NCI-H748 treated with DMSO at 0.1 percent for 48 hours (cell line): ENCODE measurements at regions not wholly inside any gene's neighbourhood (a gene's known extent, or its start where the extent isn't known, plus 50 kb on each side); places are given as distances from the start of the nearest gene placed in this dataset.

Source experiments
- DNase-seq: peaks from one replicate; lab custom pipeline; 2025; lab: John Stamatoyannopoulos, UW

DNA sequence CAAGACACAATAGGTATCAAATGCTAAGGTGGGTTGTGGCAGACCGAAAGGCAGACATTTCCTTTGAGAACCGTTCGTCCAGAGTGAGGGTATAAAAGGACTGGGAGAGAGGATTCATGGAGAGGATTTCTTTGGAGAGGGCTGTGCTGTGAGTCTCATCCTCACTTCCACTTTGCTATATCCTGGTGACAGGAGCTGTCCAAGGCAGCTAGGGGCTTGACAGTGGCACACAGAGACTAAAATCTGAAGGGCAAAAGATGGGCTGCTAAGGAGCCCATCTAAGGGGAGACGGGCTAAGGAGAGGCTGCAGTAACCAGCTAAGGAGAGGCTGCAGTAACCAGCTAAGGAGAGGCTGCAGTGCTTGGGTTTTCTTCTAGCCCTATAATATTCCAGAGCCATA, 214.0 kb upstream of the ADRA1B start:
- DNase-seq: no peak

DNA sequence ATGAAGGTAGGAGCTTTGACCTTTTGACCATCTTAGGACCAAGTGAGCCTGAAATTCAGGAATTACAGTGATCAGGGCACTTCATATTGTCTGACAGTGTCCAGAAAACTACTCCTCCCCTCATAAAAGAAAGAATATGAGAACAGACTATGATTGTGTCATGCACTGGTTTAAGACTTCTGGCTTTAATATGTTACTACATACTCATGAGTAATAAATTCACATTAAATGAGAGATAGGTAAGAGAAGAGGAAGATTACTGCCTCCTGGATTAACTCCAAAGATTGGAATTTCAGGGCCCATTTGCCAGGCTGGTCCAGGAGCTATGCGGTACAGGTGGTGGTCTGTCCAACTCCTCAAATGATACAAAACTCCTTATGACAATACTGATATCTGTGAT, 213.5 kb upstream of the ADRA1B start:
- DNase-seq: no peak

DNA sequence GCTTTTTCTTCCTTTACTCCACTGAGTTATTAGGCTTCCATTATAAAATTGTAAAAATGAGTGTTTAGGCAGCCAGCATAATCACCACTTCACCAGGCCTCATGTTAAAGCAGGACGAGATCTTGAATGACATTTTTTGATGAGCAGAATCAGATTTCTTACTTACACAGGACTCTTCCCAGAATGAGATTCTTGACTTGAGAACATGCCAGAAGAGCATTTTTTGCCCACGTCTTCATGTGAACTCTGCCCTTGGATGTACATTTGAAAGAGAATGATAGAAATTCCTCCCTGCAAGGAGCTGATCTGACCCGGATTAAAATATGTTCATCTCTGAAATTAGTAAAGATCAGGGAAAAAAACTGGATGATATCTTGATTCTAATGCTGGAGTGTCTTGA, 212.1 kb upstream of the ADRA1B start:
- no peak for DNase-seq

DNA sequence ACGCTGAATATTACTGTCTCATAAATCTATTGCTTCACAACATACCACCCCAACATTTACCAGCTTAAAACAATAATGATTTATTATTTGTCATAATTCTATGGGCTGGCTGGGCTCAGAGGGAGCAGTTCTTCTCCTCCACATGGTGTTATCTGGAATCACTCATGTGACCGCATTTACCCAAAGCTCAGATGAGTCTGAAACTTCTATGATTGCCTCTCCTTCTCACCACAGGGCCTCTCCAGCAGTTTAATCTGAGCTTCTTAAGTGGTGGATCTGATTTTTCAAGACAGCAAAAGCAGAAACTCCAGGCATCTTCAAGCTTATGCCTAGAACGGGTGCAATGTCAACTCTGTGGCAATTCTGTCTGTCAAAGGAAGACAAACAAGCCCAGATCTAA, 210.3 kb upstream of the ADRA1B start:
- DNase-seq: no peak

DNA sequence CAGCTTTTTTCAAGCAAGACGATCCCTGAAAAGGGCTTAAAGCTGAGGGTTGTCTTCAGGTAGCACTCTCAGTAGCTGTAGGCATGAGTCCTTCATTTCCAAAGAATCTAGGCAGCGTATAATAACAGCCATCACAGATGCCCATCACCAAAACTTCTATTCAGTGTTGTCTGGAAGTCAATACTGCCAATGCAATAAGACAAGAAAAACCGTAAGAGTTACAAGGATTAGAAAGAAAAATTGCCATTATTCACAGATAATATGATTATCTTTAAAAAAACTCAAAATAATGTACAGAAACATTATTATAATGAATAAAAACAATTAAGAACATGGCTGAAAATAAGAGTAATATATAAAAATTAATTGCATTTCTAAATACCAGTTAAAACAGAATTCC, 208.2 kb upstream of the ADRA1B start:
- no peak for DNase-seq

DNA sequence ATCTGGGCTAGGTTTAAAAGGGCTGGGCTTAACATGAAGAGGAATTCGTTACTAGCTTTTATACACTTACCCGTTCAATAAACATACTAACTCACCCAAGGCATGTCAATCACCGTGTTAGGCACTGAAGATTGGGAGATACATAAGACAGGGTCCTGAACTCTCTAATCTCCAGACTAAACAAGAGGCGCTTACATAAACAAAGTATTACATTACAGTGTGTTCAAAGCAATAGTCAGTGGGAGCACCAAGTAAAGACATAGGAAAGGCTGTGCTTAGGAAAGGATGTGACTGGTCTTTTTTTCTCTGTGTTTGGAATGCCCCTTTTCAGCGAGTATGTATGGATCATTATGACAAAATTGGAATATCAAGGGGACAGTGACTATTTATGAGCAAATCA, 203.6 kb upstream of the ADRA1B start:
- DNase-seq: no peak

DNA sequence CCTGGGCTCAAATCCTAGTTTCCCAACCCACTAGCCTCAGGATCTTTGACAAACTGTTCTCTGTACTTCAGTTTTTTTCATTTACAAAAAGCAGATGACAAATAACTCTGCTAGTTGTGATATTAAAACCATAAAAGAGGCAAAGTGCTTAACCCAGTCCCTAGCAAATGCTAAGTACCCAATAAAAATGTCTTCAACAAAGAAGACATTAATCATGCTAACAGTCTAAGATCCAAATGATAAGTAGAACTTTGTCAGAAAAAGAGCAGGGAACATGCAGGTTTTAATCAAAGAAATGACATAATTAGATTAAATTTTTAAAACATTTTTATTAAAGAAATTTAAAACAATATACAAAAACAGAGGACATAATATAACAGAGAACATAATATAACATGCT, 203.0 kb upstream of the ADRA1B start:
- DNase-seq: no peak

DNA sequence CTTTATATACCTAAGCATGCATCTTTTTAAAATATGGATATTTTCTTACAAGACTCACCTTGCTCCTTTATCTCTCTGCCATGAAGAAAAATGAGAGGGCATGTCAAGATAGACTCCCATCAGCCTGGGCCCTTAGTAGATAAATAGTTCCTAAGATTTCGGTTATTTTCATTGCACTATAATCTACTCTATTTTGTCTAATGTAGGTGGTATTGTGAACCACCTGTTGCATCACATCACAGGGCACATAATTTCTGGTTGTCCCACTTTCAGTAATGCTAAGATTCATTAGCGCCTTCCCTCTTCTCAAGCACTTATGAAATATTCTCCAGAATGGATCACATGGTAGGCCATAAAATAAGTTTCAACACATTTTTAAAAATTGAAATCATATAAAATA, 202.5 kb upstream of the ADRA1B start:
- no peak for DNase-seq

DNA sequence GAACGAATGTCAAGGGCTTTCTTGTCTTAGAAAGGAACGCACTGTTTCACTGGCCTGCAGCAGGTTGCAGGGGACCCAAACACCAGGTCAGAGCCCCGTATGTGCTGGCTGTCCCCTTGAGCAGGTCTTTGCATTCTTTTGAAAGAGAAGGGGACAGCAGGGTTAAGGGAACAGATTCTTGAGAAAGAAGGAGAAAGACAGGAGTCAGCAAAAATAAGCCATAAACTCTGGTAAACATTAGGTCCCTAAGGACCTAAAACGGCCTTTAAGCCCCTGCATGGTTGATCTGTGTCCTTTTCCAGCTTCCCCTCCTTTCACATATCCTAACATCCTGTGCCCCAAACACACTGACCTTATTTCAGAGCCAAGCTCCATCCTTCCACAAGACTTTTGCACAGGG, 190.8 kb upstream of the ADRA1B start:
- DNase-seq: no peak

DNA sequence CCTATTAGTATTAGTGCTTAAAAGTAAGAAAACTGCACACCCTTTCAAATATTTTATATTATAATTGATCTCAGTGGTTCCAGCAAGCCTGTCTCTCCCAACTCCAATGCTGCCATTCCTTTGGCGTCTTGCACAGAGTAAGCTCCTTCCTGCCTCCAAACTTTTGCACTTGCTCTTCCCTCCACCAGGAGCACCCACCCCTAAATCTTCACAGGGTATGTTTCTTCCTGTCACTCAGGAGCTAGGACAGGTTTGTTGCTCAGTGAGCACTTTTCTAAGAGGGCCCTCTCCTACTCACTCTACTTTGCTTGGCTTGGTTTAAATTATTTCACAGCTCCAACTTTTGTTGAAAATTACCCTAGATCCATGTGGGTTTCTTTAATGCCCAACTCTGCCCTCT, 189.1 kb upstream of the ADRA1B start:
- no peak for DNase-seq

DNA sequence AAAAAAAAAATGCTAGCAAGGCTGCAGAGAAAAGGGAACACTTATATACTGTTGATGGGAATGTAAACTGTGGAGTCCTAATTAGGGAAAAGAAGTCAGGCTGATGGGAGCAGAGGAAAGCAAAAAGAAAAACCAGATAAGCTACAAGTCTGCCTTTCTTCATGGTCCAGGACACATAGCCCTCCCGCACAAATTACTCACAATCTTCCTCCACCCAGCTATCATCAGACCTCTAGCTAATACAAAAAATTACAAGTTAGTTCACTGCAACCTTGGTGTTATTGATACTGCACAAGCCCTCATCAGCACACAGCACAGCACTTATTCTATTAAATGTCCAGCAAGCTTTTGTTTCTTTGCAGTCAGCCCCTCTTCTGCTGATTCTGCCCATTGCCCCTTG, 186.0 kb upstream of the ADRA1B start:
- no peak for DNase-seq

DNA sequence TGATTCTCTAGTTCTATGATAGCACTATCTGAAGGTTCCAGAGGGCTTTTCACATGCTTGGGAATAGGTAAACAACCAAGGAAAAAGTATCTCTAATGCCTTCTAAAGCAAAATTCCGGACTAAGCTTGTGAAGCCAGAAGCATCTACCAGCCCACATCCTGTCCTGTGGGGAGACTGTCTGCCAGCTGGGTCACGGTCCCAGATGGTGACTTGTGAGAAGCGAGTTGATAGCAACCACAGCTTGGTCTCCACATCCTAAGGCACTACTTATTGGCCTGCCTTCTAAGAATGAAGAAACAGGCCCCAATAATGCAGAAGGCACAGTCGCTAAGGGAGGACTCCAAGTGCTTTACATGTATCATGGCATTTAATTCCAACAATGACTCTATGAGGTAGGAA, 184.1 kb upstream of the ADRA1B start:
- DNase-seq: no peak

DNA sequence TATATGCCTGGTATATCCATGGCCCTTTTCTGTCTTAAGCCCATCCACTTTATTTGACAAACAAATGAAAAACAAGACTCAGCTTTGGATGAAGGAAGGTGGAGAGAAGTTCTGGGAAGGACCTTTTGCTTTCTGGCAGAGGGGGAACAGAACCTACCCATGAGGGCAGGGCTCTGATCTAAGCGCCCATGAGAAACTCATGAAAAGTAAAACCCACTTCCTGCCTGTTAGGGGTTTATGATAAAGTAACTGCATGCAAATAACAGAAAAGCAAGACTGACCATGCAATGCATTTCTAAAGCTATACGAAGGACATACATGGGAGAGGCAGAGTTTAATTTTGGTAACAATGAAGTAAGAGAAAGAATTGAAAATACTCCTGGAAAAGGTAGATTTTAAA, 181.9 kb upstream of the ADRA1B start:
- DNase-seq: no peak

DNA sequence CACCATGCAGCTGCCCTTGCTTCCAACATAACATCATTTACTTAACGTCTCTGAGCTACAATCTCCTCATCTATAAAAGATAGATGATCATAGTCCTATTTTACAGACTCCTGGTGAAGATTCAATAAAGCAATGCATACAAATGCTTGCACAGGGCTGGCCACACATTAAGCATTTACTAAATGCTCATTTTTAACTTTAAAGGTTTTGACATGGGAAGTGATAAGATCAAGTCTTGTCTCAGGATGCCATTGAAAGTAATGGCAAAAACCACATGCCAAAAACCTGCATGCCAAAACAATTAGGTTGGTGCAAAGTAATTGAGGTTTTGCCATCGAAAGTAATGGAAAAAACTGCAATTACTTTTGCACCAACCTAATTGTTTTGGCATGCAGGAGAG, 181.2 kb upstream of the ADRA1B start:
- DNase-seq: no peak

DNA sequence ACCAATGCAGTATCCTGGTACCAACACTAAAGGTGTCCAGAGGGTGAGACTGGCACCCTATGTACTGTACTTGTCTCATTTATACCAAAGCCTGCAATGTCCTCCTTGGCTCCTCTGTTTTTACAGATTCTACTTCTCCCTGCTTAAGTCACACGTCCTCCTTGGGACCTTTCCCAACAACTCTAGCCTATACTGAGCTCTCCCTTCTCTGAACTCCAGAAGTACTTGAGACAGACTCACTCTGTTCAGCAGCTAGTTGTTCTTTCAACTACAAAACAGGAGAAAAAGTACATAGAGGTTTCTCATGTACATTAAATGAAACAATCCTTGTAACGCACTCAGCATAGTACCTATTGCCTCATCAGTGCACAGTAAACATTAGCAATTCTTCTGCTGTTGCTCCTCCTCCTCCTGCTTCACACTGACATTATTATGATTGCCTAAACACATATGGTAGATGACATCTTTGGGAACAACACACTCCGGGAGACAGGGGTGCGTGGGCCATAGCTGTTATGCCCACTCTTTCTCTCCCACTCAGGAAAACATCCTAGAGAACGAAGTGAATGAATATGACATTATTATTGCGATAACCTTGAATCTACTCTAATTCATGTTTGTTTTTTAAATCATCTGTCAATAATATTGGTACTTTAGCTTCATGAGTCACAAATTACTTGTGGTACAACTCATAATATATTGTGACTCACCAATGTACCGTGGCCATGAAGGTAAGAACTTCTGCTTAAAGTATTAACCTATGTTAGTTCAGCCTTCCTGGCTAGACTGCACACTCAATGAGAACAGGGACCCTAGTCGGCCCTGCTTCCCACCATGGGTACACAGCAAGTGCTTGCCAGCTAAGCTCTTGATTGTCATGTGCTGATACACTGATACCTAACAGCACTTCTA, 180.3 kb upstream of the ADRA1B start:
- DNase-seq: no peak

DNA sequence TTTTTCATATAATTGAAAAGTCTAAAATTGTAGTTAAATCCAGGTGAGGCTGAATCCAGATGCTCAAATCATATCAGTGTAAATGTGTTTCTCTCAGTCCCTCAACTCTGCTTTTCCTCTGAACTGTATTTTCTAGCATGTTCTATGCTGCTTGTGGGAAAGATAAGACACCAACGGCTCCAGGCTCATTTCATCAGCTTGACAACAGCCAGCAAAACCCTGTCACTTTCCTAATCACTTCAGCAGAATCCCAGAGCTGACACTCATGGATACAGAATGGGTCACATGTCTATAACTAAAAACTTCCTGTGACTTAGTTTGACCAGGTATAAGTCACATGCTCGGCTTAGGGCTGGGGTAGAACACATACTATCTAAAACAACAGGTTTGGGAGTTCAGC, 179.4 kb upstream of the ADRA1B start:
- no peak for DNase-seq

DNA sequence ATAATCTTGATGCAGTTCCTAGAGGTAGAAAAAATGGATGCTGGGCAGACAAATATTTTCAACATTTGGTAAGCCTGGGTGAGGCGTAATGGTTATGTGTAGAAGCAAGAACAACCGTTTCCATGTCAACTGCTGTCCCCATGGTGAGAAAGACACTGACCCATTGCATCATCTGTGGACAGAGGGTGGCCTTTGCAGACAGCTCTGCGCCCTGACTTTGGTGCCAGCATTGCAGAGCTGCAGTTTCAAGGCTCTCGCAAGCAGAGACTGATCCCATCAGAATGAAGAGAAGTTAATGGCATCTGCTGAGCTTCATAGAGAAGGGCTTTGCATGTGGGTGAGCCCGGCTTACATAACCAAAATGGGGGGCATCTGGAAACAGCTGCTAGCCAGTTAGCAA, 179.0 kb upstream of the ADRA1B start:
- DNase-seq: no peak

DNA sequence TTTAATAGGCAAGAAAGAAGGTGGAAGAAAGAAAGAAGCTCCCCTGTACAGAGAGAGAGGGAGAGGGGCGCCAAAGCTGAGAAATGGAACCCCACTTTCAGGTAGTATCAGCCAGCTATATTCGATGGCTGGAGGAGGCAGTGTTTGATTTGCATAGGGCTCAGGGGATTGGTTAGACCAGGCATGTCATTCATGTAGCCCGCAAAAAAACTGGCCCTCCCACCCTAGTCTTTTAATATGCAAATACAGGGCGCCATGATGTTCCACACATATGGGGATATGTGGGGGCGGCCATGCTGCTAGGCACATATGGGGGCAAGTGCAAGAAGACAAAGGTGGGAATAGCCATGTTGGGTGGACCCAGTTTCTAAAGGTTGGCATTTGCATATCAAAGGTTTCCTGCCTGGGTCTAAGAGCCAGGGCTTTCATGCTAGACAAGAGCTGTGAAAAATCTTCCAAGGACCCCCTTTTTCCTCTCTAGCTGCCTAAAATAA, 174.4 kb upstream of the ADRA1B start:
- no peak for DNase-seq

DNA sequence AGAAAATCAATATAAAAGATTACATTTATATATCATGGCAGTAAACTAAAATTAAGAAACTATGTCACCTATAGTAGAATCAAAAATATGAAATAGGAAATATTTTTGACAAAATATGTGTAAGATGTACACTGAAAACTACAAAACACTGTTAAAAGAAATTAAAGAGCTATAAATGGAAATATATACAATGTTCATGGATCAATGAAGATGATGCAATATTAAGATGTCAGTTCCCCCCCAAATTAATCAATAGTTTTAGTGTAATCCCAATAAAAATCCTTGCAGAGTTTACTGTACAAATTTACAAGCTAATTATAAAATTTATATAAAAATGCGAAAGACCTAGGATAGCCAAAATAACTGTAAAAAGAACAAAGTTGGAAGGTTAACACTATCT, 173.0 kb upstream of the ADRA1B start:
- no peak for DNase-seq

DNA sequence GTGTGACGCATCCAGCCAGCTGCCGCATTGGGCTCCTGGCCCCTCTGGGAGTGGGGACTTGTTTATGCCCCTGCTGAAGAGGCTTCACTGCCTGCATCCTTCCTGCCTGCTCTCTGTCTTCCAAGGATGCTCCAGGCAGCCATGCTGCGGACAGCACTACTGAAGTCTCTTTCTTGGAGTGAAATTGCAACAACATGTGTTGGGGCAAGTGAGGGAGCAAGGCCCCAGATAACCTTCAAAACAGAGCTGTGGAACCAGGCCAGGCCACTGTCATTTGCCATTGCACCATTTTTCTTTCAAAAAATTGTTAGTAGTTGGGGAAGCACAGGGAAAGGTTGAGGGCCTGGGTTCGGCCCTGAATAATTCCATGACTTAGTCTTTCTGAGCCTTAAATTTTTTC, 169.6 kb upstream of the ADRA1B start:
- no peak for DNase-seq

DNA sequence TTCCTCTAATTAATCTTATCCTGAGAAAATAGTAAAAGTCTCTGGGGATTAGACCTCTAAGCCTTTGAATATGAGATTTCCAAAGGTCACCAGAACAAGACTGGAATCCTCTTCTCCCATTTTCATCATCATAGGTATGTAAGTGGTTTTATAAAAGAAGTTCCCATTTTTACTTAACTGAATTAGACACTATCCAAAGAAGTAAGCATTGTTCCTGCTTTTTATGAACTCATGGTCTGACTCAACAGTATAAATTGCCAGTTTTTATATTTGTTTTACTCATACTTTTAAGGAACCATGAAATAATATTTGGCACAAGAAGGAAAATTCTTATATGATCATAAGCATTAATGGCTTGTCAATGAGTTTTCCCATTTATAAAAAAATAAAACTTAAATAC, 167.1 kb upstream of the ADRA1B start:
- no peak for DNase-seq

DNA sequence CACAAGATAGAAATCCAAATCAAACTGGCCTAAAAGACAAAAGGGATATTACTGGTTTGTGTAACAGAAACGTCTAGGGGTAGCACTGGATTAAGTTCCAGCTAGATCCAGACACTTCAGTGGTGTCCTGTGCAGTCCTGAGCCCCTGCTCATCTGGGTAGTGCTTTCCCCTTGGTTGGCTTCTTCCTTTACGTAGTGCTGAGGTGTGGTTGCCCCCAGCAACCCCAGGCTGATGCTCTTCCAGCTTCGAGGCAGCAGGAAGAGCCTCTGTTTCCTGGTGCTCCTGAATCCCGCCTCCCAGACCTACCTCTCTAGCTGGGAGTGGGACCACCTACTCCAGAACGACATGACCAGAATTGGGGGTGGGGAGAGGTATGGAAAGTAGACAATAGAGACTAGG, 166.1 kb upstream of the ADRA1B start:
- DNase-seq: no peak

DNA sequence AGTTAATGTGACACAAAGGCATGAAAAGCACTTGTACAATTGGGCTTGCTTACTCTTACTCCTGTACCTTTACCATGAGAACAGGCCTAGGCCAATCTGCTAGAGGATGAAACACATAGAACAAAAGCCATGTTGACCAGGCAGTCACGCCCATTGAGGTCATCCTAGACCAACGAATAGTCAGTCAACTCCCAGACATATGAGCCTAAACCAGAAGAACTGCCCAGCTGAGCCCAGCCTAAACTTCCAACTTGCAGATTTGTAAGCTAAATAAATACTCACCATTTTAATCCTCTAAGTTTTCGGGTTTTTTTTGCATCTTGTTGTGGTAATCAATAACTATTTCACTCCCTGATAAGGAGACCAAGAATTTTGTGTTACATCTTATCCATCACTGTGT, 164.8 kb upstream of the ADRA1B start:
- no peak for DNase-seq

DNA sequence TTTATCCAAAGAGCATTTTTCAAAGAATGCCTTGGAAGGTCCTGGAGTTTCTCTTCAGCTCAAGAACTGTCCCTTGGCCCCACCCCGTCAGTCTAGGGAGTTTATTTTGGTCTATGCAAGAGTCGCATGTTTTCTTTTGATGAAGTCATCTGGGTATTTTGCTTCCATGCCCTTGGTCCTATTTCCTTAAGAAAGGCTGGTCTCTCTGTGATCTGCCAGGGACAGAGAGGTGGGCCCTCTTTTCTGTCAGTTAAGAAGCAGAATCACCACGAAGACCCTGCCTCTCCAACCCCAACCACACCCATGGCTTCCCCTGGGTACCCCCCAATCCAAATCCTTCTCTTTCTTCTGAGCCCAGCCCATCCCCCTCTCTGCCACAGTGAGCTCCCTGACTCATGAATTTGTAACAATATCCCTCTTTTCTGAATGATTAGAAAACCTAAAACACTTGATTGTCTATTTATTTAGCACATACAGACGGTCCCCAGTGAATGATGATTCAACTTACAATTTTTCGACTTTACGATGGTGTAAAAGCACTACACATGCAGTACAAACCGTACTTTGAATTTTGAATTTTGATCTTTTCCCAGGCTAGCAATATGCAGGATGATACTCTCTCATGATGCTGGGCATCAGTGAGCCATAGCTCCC, 163.5 kb upstream of the ADRA1B start:
- DNase-seq: no peak
